ENCODE measurements at regions not wholly inside any gene's neighbourhood (a gene's known extent, or its start where the extent isn't known, plus 50 kb on each side); places are given as distances from the start of the nearest gene placed in this dataset.

DNA sequence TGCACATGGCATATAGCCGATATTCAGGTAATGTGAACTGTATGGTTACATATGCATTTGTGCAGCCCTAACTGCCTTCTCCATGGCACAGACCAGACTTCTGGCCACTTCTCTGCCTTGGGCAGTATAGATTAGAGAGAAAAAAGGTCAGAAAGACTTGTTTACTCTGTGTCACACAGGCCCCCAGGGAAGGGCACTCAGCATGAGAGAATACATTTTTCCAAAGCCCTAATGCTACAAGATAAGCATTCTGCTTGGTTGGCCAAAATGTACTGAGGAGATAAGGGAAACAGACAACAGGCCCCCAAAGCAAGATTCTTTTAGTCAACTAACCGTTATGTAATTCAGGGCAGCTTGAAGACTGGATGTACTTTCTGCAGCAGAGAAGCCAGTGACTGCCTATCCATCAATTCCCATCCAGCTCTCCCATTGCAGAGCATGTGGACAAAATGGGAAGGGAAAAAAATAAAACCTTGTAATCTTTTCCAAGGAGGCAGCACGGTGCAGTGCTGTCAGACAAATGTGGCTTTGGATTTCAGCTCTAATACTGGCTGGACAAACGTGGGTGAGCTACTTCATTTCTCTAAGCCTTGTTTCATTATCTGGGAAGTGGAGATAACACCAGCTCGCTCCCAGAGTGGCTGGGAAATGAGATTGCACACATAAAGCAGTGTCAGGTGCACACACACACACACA, 205.9 kb downstream of the NSG2 start:
- TF ChIP-seq, protein P1, sequence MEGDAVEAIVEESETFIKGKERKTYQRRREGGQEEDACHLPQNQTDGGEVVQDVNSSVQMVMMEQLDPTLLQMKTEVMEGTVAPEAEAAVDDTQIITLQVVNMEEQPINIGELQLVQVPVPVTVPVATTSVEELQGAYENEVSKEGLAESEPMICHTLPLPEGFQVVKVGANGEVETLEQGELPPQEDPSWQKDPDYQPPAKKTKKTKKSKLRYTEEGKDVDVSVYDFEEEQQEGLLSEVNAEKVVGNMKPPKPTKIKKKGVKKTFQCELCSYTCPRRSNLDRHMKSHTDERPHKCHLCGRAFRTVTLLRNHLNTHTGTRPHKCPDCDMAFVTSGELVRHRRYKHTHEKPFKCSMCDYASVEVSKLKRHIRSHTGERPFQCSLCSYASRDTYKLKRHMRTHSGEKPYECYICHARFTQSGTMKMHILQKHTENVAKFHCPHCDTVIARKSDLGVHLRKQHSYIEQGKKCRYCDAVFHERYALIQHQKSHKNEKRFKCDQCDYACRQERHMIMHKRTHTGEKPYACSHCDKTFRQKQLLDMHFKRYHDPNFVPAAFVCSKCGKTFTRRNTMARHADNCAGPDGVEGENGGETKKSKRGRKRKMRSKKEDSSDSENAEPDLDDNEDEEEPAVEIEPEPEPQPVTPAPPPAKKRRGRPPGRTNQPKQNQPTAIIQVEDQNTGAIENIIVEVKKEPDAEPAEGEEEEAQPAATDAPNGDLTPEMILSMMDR (IDR thresholded peaks at IDR 0.05; ENCODE audit: poor library complexity): no peak
- TF ChIP-seq EZH2 (IDR thresholded peaks at IDR 0.05; ENCODE audit: borderline replicate concordance): no peak
